Fibroblast of villous mesenchyme (primary cell): ENCODE measurements at regions not wholly inside any gene's neighbourhood (a gene's known extent, or its start where the extent isn't known, plus 50 kb on each side); places are given as distances from the start of the nearest gene placed in this dataset.
A peak's percentile ranks its signal among the peaks of the same experiment; 100 is the strongest.

Source experiments
- DNase-seq: peaks from one replicate; pipeline ENCODE4 v3.0.0-alpha.2; 2010; ENCODE audit warnings: low read depth
- H3K4me3 ChIP-seq: 2 replicates; pipeline ENCODE4 v1.5.1; 2011; ENCODE audit warnings: low read depth, mild to moderate bottlenecking, low read length
- CTCF ChIP-seq: IDR thresholded peaks from 2 replicates; pipeline ENCODE4 v1.5.1; 2012; ENCODE audit warnings: low read depth, mild to moderate bottlenecking, low read length; ENCODE audit not compliant: insufficient read depth

GRCh38 chr2:240311821-240312220 is 123.6 kb upstream of the GPC1 start:
- no peak overlapping the region for H3K4me3 ChIP-seq
- DNase-seq, result no peak
- TF ChIP-seq CTCF, result no peak

- DNase-seq, result peak; percentile 17
These were observed 116.1 kb upstream of the GPC1 start for GRCh38 chr2:240319221-240319854.

GRCh38 chr2:240319855-240320203 is 115.6 kb upstream of the GPC1 start:
- no peak overlapping the region for H3K4me3 ChIP-seq
- no peak for TF ChIP-seq CTCF
- DNase-seq, result no peak

More at GRCh38 chr2:240319221-240319854, 116.1 kb upstream of the GPC1 start:
- H3K4me3 ChIP-seq, result no peak overlapping the region
- TF ChIP-seq CTCF, result no peak

- DNase-seq, result peak; percentile 85
- H3K4me3 ChIP-seq, result no peak overlapping the region
- TF ChIP-seq CTCF, result no peak
These were observed 115.1 kb upstream of the GPC1 start for GRCh38 chr2:240320204-240320993.

GRCh38 chr2:240322231-240322955 is 113.1 kb upstream of the GPC1 start:
- no peak for TF ChIP-seq CTCF
- peak; percentile 77 for DNase-seq
- H3K4me3 ChIP-seq, result no peak overlapping the region

GRCh38 chr2:240322991-240323390 is 112.5 kb upstream of the GPC1 start:
- no peak for DNase-seq
- TF ChIP-seq CTCF, result no peak
- no peak overlapping the region for H3K4me3 ChIP-seq
